HCT116 (cell line): ENCODE measurements at regions not wholly inside any gene's neighbourhood (a gene's known extent, or its start where the extent isn't known, plus 50 kb on each side); places are given as distances from the start of the nearest gene placed in this dataset.

Experiments
- ATAC-seq: fragments of 200-7000 bp; cut with Tn5 transposase; 2 replicates; pipeline ENCODE4 v1.9.1; 2020; ENCODE audit warnings: mild to moderate bottlenecking, moderate library complexity
- BruUV-seq: library from RNA; stranded (reverse); fragments of 400-500 nt; replicated peaks from 2 replicates; lab custom pipeline; 2021; lab: Mats Ljungman, UMichigan
- CTCF ChIA-PET: fragments of 300-600 bp; sonication (Branson Sonifier 250); formaldehyde crosslinking; loops from one replicate; lab custom pipeline; 2021; ENCODE audit warnings: antibody characterized with exemption; lab: Charles Lee
- POLR2A ChIA-PET: fragments of 300-600, 350-600 bp; sonication (Branson Sonifier 250); formaldehyde crosslinking; loops from one replicate; lab custom pipeline; 2021; ENCODE audit warnings: antibody characterized with exemption; lab: Charles Lee
- RAD21 ChIA-PET, 2 experiments: fragments of 300-600 bp; sonication (Branson Sonifier 250); formaldehyde crosslinking; loops; one replicate each; lab custom pipeline; 2023; ENCODE audit warnings: low total read pairs in 2 of 2; ENCODE audit not compliant: uncharacterized antibody in 2 of 2, unreplicated experiment in 2 of 2, low non-redundant PET in 1 of 2; lab: Charles Lee
- DNase-seq: peaks from one replicate; pipeline ENCODE4 v3.0.0-alpha.2; 2010; ENCODE audit warnings: low read depth, low spot score
- H2AFZ ChIP-seq: fragments of 200-600 bp; shearing (Covaris generic), sonication (generic); 2 replicates; pipeline ENCODE4 v1.6.1; 2017; ENCODE audit warnings: low read depth, mixed run types, mixed read lengths, antibody characterized with exemption, low read length; ENCODE audit not compliant: poor library complexity, severe bottlenecking
- H3K27ac ChIP-seq: 2 replicates; pipeline ENCODE4 v1.5.1; 2012; ENCODE audit warnings: low read depth, low read length
- H3K27me3 ChIP-seq: fragments of 200-600 bp; sonication (generic); 2 replicates; pipeline ENCODE4 v1.6.1; 2016; ENCODE audit warnings: mixed run types, low read length, mixed read lengths; ENCODE audit not compliant: insufficient read depth
- H3K36me3 ChIP-seq, 2 experiments: fragments of 200-500 bp in 1 of 2; fragments of 200-600 bp in 1 of 2; sonication (Bioruptor generic) in 1 of 2; sonication (generic) in 1 of 2; 2 replicates each; pipeline versions ENCODE4 v1.5.1 to v1.6.1; 2014 to 2016; ENCODE audit warnings: low read length in 2 of 2, inconsistent platforms in 1 of 2, mixed read lengths in 1 of 2, mixed run types in 1 of 2; ENCODE audit not compliant: insufficient read depth in 2 of 2, control insufficient read depth in 1 of 2
- H3K4me1 ChIP-seq, 2 experiments: fragments of 200-600 bp in 1 of 2; sonication (generic) in 1 of 2; 2 replicates each; pipeline versions ENCODE4 v1.5.1 to v1.6.1; 2012 to 2017; ENCODE audit warnings: low read length in 2 of 2, inconsistent platforms in 1 of 2, mild to moderate bottlenecking in 1 of 2, mixed read lengths in 1 of 2, mixed run types in 1 of 2, moderate library complexity in 1 of 2; ENCODE audit not compliant: insufficient read depth in 2 of 2, control insufficient read depth in 1 of 2
- H3K4me2 ChIP-seq: fragments of 200-600 bp; sonication (generic); 2 replicates; pipeline ENCODE4 v1.6.1; 2017; ENCODE audit warnings: mixed run types, low read length, mixed read lengths
- H3K4me3 ChIP-seq, 2 experiments: fragments of 200-600 bp in 1 of 2; sonication (generic) in 1 of 2; replicated peaks in 1 of 2; 2 replicates each; pipeline ENCODE4 v1.5.1; 2011 to 2016; ENCODE audit warnings: low read length in 2 of 2, control low read depth in 1 of 2, low read depth in 1 of 2, mild to moderate bottlenecking in 1 of 2, mixed read lengths in 1 of 2, mixed run types in 1 of 2
- H3K79me2 ChIP-seq: fragments of 200-600 bp; sonication (generic); 2 replicates; pipeline ENCODE4 v1.6.1; 2017; ENCODE audit warnings: mild to moderate bottlenecking, mixed run types, low read length, moderate library complexity, mixed read lengths; ENCODE audit not compliant: insufficient read depth
- H3K9ac ChIP-seq: fragments of 200-600 bp; sonication (generic); 2 replicates; pipeline ENCODE4 v1.6.1; 2016; ENCODE audit warnings: low read length, mixed read lengths
- H3K9me2 ChIP-seq: fragments of 200-600 bp; sonication (generic), shearing (Covaris generic); 2 replicates; pipeline ENCODE4 v1.6.1; 2017; ENCODE audit warnings: mixed run types, mild to moderate bottlenecking, moderate library complexity; ENCODE audit not compliant: insufficient read depth
- H3K9me3 ChIP-seq, 2 experiments: fragments of 200-500 bp in 1 of 2; fragments of 200-600 bp in 1 of 2; sonication (Bioruptor generic) in 1 of 2; sonication (generic) in 1 of 2; 2 replicates each; pipeline ENCODE4 v1.6.1; 2014 to 2017; ENCODE audit warnings: low read length in 2 of 2, mixed read lengths in 2 of 2, inconsistent platforms in 1 of 2, low read depth in 1 of 2, mild to moderate bottlenecking in 1 of 2, mixed run types in 1 of 2, moderate library complexity in 1 of 2; ENCODE audit not compliant: control insufficient read depth in 1 of 2, insufficient read depth in 1 of 2
- H4K20me1 ChIP-seq: fragments of 200-600 bp; sonication (generic), shearing (Covaris generic); 2 replicates; pipeline ENCODE4 v1.6.1; 2017; ENCODE audit warnings: mixed run types, mild to moderate bottlenecking, moderate library complexity; ENCODE audit not compliant: insufficient read depth
- CEBPB ChIP-seq: IDR thresholded peaks from 2 replicates; pipeline ENCODE4 v1.6.1; 2012; ENCODE audit warnings: low read depth
- EZH2phosphoT487 ChIP-seq: fragments of 200-600 bp; IDR thresholded peaks from 2 replicates; pipeline ENCODE4 v1.6.1; 2018; ENCODE audit warnings: antibody characterized with exemption, borderline replicate concordance
- JUND ChIP-seq: IDR thresholded peaks from 2 replicates; pipeline ENCODE4 v1.6.1; 2012
- POLR2A ChIP-seq: IDR thresholded peaks from 2 replicates; pipeline ENCODE4 v1.7.0; 2011; ENCODE audit warnings: borderline replicate concordance; ENCODE audit not compliant: insufficient read depth, insufficient read length; ENCODE audit errors: extremely low read depth
- REST ChIP-seq: IDR thresholded peaks from 2 replicates; pipeline ENCODE4 v1.6.1; 2012; ENCODE audit warnings: low read depth
- SP1 ChIP-seq: IDR thresholded peaks from 2 replicates; pipeline ENCODE4 v1.6.1; 2012; ENCODE audit warnings: low read depth
- TCF7L2 ChIP-seq: IDR thresholded peaks from 2 replicates; pipeline ENCODE4 v1.7.0; 2011; ENCODE audit warnings: borderline replicate concordance, inconsistent platforms; ENCODE audit not compliant: insufficient read depth, insufficient read length; ENCODE audit errors: extremely low read depth
- ZBTB33 ChIP-seq: IDR thresholded peaks from 2 replicates; pipeline ENCODE4 v1.6.1; 2011; ENCODE audit warnings: mild to moderate bottlenecking, low read length, moderate library complexity; ENCODE audit not compliant: insufficient replicate concordance; ENCODE audit errors: extremely low read depth
- ZNF274 ChIP-seq: fragments of 200-500 bp; sonication (Bioruptor generic); IDR thresholded peaks from 2 replicates; pipeline ENCODE4 v1.6.1; 2014; ENCODE audit warnings: mild to moderate bottlenecking, low read depth, low read length, inconsistent platforms
- intact Hi-C: fragments of 100-400 bp; cut with micrococcal nuclease; formaldehyde crosslinking; loops from 2 replicates; pipeline ENCODE4 v1.10.0; 2022

- intact Hi-C loops = no loop called here
- no TSS peak for BruUV-seq
- no peaks in the 10 kb centered on the region for H3K9me3 ChIP-seq
- no peak overlapping the region for H2AFZ ChIP-seq
- peaks cover 0 to 5% of the 10 kb centered on the region in 2 experiments; a peak in 1 of 4 replicates for H3K4me1 ChIP-seq
- no peaks in the 10 kb centered on the region for H3K27me3 ChIP-seq
- CTCF ChIA-PET = no interaction called here
- DNase-seq = no peak
- H4K20me1 ChIP-seq = no peaks in the 10 kb centered on the region
- H3K4me3 ChIP-seq = no peak overlapping the region
- H3K79me2 ChIP-seq = no peaks in the 10 kb centered on the region
- H3K4me2 ChIP-seq = no peak overlapping the region
- TF ChIP-seq TCF7L2 = no peak
- no peak for TF ChIP-seq SP1
- no peak for TF ChIP-seq ZBTB33
- TF ChIP-seq CEBPB = no peak
- no peak for TF ChIP-seq ZNF274
- TF ChIP-seq JUND = no peak
- TF ChIP-seq POLR2A = no peak
- TF ChIP-seq EZH2phosphoT487 = no peak
- no peak for TF ChIP-seq REST
- TF ChIP-seq, all 23 proteins: peak for 0
- ATAC-seq = no peak
- no peaks in the 10 kb centered on the region for H3K9me2 ChIP-seq
- no peak overlapping the region for H3K9ac ChIP-seq
- H3K36me3 ChIP-seq = no peaks in the 10 kb centered on the region
- ChIA-PET RAD21 (no interaction called here), POLR2A (no interaction called here)
- no peak overlapping the region for H3K27ac ChIP-seq
These were observed 159.1 kb upstream of the NANOGP8 start for GRCh38 chr15:35244227-35244626.
